ENCODE measurements at regions not wholly inside any gene's neighbourhood (a gene's known extent, or its start where the extent isn't known, plus 50 kb on each side); places are given as distances from the start of the nearest gene placed in this dataset.

DNA sequence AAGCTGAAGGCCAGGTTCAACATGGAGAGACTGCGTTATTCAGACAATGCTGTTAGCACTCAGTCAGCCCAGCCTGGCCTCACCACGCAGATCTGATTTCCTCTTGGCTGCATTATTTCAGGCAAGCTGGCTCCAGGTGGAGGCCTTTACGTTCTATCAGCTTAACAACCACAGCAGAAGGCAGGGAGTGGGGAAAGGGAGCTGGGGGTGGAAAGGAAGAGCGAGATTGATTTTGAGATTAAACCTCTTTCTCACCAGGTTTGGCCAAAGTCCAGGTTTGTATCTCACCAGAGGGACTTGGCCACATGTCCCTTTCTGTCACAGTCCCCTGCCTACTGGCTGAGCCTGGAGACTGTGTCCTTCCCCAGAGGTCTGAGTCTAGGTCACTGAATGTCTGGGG lies 543.7 kb upstream of the TMEM132C start:
- Histone ChIP-seq H3K27ac (ENCODE audit: low read depth, low read length) (no peak overlapping the region), H3K4me3 (ENCODE audit: insufficient read depth, low read length) (no peak overlapping the region), H3K4me1 (ENCODE audit: insufficient read depth, low read length) (no peaks in the 10 kb centered on the region), H3K4me2 (ENCODE audit: insufficient read depth, low read length) (no peak overlapping the region), H3K27me3 (ENCODE audit: insufficient read depth, low read length) (no peaks in the 10 kb centered on the region), H4K20me1 (ENCODE audit: insufficient read depth, low read length) (no peaks in the 10 kb centered on the region), H3K9me3 (ENCODE audit: low read depth, low read length) (no peaks in the 10 kb centered on the region), H3K36me3 (ENCODE audit: insufficient read depth, low read length) (no peaks in the 10 kb centered on the region), H3K79me2 (ENCODE audit: insufficient read depth, low read length) (no peaks in the 10 kb centered on the region), H2AFZ (ENCODE audit: low read length) (no peak overlapping the region)
- TF ChIP-seq, protein P1, sequence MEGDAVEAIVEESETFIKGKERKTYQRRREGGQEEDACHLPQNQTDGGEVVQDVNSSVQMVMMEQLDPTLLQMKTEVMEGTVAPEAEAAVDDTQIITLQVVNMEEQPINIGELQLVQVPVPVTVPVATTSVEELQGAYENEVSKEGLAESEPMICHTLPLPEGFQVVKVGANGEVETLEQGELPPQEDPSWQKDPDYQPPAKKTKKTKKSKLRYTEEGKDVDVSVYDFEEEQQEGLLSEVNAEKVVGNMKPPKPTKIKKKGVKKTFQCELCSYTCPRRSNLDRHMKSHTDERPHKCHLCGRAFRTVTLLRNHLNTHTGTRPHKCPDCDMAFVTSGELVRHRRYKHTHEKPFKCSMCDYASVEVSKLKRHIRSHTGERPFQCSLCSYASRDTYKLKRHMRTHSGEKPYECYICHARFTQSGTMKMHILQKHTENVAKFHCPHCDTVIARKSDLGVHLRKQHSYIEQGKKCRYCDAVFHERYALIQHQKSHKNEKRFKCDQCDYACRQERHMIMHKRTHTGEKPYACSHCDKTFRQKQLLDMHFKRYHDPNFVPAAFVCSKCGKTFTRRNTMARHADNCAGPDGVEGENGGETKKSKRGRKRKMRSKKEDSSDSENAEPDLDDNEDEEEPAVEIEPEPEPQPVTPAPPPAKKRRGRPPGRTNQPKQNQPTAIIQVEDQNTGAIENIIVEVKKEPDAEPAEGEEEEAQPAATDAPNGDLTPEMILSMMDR (IDR thresholded peaks at IDR 0.05; ENCODE audit: extremely low read depth, low read depth, low read length) = no peak
- DNase-seq (ENCODE audit: insufficient read length, low spot score, missing footprints) = no peak

DNA sequence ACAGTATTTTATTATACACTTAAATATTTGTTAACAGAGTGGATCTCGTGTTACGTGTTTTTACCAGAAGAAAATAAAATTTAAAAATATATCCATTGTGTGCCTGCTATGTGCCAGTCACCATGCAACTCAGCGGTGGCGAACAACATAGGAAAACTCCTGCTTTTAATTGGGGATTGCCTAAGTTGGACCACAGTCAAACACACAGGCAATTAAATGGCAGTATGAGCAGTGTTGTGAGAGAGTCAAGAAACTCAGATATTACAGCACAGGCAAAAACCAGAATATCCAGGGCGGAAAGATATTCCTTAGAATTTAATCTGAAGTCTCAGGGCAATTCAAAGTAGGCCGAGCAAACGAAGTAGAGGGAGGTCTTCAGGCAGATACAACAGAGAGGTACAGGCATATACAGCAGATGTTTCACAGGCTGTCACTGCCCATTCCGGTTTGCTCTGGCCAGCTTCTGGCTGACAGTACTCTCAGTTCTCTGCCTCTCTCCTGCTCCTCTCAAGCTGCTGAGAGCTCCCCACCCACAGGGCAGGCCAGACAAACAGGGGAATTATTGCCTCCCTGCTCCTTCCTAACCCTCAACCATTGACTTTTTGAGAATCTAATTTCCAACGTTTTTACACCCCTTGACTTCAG lies 540.2 kb upstream of the TMEM132C start:
- Histone ChIP-seq H3K4me2 (ENCODE audit: insufficient read depth, low read length) (no peak overlapping the region), H3K36me3 (ENCODE audit: insufficient read depth, low read length) (no peaks in the 10 kb centered on the region), H3K9me3 (ENCODE audit: low read depth, low read length) (no peaks in the 10 kb centered on the region), H2AFZ (ENCODE audit: low read length) (no peak overlapping the region), H3K4me3 (ENCODE audit: insufficient read depth, low read length) (no peak overlapping the region), H3K79me2 (ENCODE audit: insufficient read depth, low read length) (no peaks in the 10 kb centered on the region), H4K20me1 (ENCODE audit: insufficient read depth, low read length) (no peaks in the 10 kb centered on the region), H3K27me3 (ENCODE audit: insufficient read depth, low read length) (no peaks in the 10 kb centered on the region), H3K4me1 (ENCODE audit: insufficient read depth, low read length) (no peaks in the 10 kb centered on the region), H3K27ac (ENCODE audit: low read depth, low read length) (no peak overlapping the region)
- TF ChIP-seq, protein P1 (IDR thresholded peaks at IDR 0.05; ENCODE audit: extremely low read depth, low read depth, low read length) = no peak
- DNase-seq (ENCODE audit: insufficient read length, low spot score, missing footprints) = peak; percentile 73

DNA sequence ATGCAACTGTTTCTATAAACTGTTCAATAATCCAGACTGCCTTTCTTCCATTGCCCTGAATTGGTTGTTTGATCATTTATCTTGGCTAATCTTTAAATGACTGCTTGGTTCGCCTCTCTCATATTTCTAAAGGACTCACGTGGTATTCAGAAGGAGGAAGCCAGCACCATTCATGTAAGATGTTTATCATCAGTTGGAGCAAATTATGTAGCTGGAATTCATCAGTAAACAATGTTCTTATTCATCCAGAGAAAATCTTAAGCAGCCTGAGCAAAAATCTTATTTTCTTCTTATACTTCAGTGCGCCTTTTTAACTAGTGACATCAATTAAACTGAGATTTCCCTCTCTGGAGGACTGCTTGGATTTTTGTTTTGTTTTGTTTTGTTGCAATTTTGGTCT lies 538.7 kb upstream of the TMEM132C start:
- Histone ChIP-seq H3K9me3 (ENCODE audit: low read depth, low read length) (no peaks in the 10 kb centered on the region), H3K27ac (ENCODE audit: low read depth, low read length) (no peak overlapping the region), H3K27me3 (ENCODE audit: insufficient read depth, low read length) (no peaks in the 10 kb centered on the region), H3K4me2 (ENCODE audit: insufficient read depth, low read length) (no peak overlapping the region), H3K79me2 (ENCODE audit: insufficient read depth, low read length) (no peaks in the 10 kb centered on the region), H3K4me1 (ENCODE audit: insufficient read depth, low read length) (no peaks in the 10 kb centered on the region), H2AFZ (ENCODE audit: low read length) (no peak overlapping the region), H3K36me3 (ENCODE audit: insufficient read depth, low read length) (no peaks in the 10 kb centered on the region), H3K4me3 (ENCODE audit: insufficient read depth, low read length) (no peak overlapping the region), H4K20me1 (ENCODE audit: insufficient read depth, low read length) (no peaks in the 10 kb centered on the region)
- TF ChIP-seq, protein P1 (IDR thresholded peaks at IDR 0.05; ENCODE audit: extremely low read depth, low read depth, low read length) = no peak
- no peak for DNase-seq (ENCODE audit: insufficient read length, low spot score, missing footprints)

GRCh38 chr12:127728729-127729128 lies 538.2 kb upstream of the TMEM132C start:
- no peaks in the 10 kb centered on the region for H4K20me1 ChIP-seq (ENCODE audit: insufficient read depth, low read length)
- H3K36me3 ChIP-seq (ENCODE audit: insufficient read depth, low read length) = no peaks in the 10 kb centered on the region
- no peak overlapping the region for H3K4me2 ChIP-seq (ENCODE audit: insufficient read depth, low read length)
- H3K9me3 ChIP-seq (ENCODE audit: low read depth, low read length) = no peaks in the 10 kb centered on the region
- H3K27me3 ChIP-seq (ENCODE audit: insufficient read depth, low read length) = no peaks in the 10 kb centered on the region
- no peak for DNase-seq (ENCODE audit: insufficient read length, low spot score, missing footprints)
- H3K4me3 ChIP-seq (ENCODE audit: insufficient read depth, low read length) = no peak overlapping the region
- TF ChIP-seq, protein P1 (IDR thresholded peaks at IDR 0.05; ENCODE audit: extremely low read depth, low read depth, low read length) = no peak
- H2AFZ ChIP-seq (ENCODE audit: low read length) = no peak overlapping the region
- no peaks in the 10 kb centered on the region for H3K79me2 ChIP-seq (ENCODE audit: insufficient read depth, low read length)
- no peaks in the 10 kb centered on the region for H3K4me1 ChIP-seq (ENCODE audit: insufficient read depth, low read length)
- H3K27ac ChIP-seq (ENCODE audit: low read depth, low read length) = no peak overlapping the region
